PC-9 (cell line): ENCODE measurements at regions not wholly inside any gene's neighbourhood (a gene's known extent, or its start where the extent isn't known, plus 50 kb on each side); places are given as distances from the start of the nearest gene placed in this dataset.

Experiments
- BruUV-seq: library from RNA; stranded (reverse); fragments of 400-500 nt; replicated peaks from 2 replicates; lab custom pipeline; 2021; lab: Mats Ljungman, UMichigan
- CTCF ChIA-PET: fragments of 300-600 bp; sonication (Branson Sonifier 250); formaldehyde crosslinking; loops from one replicate; lab custom pipeline; 2022; ENCODE audit warnings: antibody characterized with exemption; lab: Charles Lee
- POLR2A ChIA-PET: fragments of 300-600 bp; sonication (Branson Sonifier 250); formaldehyde crosslinking; loops from one replicate; lab custom pipeline; 2022; ENCODE audit warnings: antibody characterized with exemption; ENCODE audit not compliant: unreplicated experiment; lab: Charles Lee
- DNase-seq, 2 experiments: peaks; one replicate each; pipeline versions ENCODE4 v3.0.0 to v3.0.0-alpha.2; 2015 to 2022; ENCODE audit warnings: mixed read lengths in 1 of 2
- H2AFZ ChIP-seq: fragments of 200-600 bp; sonication (generic); 2 replicates; pipeline ENCODE4 v1.8.1; 2017; ENCODE audit warnings: antibody characterized with exemption
- H3F3A ChIP-seq: fragments of 200-600 bp; sonication (generic); 2 replicates; pipeline ENCODE4 v1.8.1; 2017; ENCODE audit warnings: antibody characterized with exemption, mild to moderate bottlenecking, low read depth; ENCODE audit not compliant: insufficient read depth
- H3K27ac ChIP-seq: fragments of 200-600 bp; sonication (generic); 2 replicates; pipeline ENCODE4 v1.6.1; 2016; ENCODE audit warnings: mixed run types
- H3K27me3 ChIP-seq: fragments of 200-600 bp; sonication (generic); 2 replicates; pipeline ENCODE4 v1.6.1; 2016; ENCODE audit warnings: low read depth, mixed run types; ENCODE audit not compliant: insufficient read depth
- H3K36me3 ChIP-seq: fragments of 200-600 bp; sonication (generic); 2 replicates; pipeline ENCODE4 v1.6.1; 2016; ENCODE audit warnings: low read depth, mixed run types
- H3K4me1 ChIP-seq: fragments of 200-600 bp; sonication (generic); replicated peaks from 2 replicates; pipeline ENCODE4 v1.6.1; 2016; ENCODE audit warnings: mixed run types; ENCODE audit not compliant: insufficient read depth
- H3K4me2 ChIP-seq: fragments of 200-600 bp; sonication (generic); 2 replicates; pipeline ENCODE4 v1.6.1; 2017; ENCODE audit warnings: mixed run types
- H3K4me3 ChIP-seq: fragments of 200-600 bp; sonication (generic); 2 replicates; pipeline ENCODE4 v1.6.1; 2016; ENCODE audit warnings: mixed run types
- H3K79me2 ChIP-seq: fragments of 200-600 bp; sonication (generic); 2 replicates; pipeline ENCODE4 v1.6.1; 2017; ENCODE audit warnings: low read depth, mixed run types
- H3K9me2 ChIP-seq: fragments of 200-600 bp; sonication (generic); 2 replicates; pipeline ENCODE4 v1.8.1; 2017; ENCODE audit warnings: mild to moderate bottlenecking; ENCODE audit not compliant: insufficient read depth
- H3K9me3 ChIP-seq: fragments of 200-600 bp; sonication (generic); 2 replicates; pipeline ENCODE4 v1.8.1; 2016; ENCODE audit warnings: low read depth; ENCODE audit not compliant: insufficient read depth
- H4K20me1 ChIP-seq: fragments of 200-600 bp; sonication (generic); 2 replicates; pipeline ENCODE4 v1.8.1; 2017; ENCODE audit not compliant: insufficient read depth
- CTCF ChIP-seq: fragments of 200-600 bp; sonication (generic); conservative IDR thresholded peaks from 2 replicates; pipeline ENCODE4 v1.6.1; 2017; ENCODE audit warnings: mixed run types, antibody characterized with exemption, mild to moderate bottlenecking, moderate library complexity
- EZH2 ChIP-seq: fragments of 200-600 bp; sonication (generic); IDR thresholded peaks from 2 replicates; pipeline ENCODE4 v1.8.0; 2017; ENCODE audit warnings: antibody characterized with exemption, low read depth
- intact Hi-C: fragments of 100-400 bp; cut with micrococcal nuclease; formaldehyde crosslinking; loops from one replicate; pipeline ENCODE4 v1.10.0; 2022; ENCODE audit not compliant: unreplicated experiment

- no peaks in the 10 kb centered on the region for H3K79me2 ChIP-seq
- intact Hi-C loops, result no loop called here
- H3K27me3 ChIP-seq, result no peaks in the 10 kb centered on the region
- TF ChIP-seq EZH2 (no peak), CTCF (no peak)
- no peak overlapping the region for H3K4me2 ChIP-seq
- no TSS peak for BruUV-seq
- no peak for DNase-seq
- no peak overlapping the region for H3K4me3 ChIP-seq
- CTCF ChIA-PET, result no interaction called here
- H2AFZ ChIP-seq, result no peak overlapping the region
- H3F3A ChIP-seq, result no peaks in the 10 kb centered on the region
- H3K36me3 ChIP-seq, result no peaks in the 10 kb centered on the region
- H4K20me1 ChIP-seq, result no peaks in the 10 kb centered on the region
- H3K4me1 ChIP-seq, result peaks cover 6% of the 10 kb centered on the region
- no peaks in the 10 kb centered on the region for H3K9me3 ChIP-seq
- no peaks in the 10 kb centered on the region; the same call in 1 of the 2 replicates for H3K9me2 ChIP-seq
- H3K27ac ChIP-seq, result no peak overlapping the region
- POLR2A ChIA-PET, result no interaction called here
Measured at GRCh38 chr5:98101131-98101530, 672.3 kb upstream of the RGMB start.

- BruUV-seq, result no TSS peak
- intact Hi-C loops, result no loop called here
- no peaks in the 10 kb centered on the region for H3K4me1 ChIP-seq
- no peaks in the 10 kb centered on the region for H3K79me2 ChIP-seq
- no peak overlapping the region for H3K4me3 ChIP-seq
- H3K9me2 ChIP-seq, result no peaks in the 10 kb centered on the region; the same call in 1 of the 2 replicates
- H2AFZ ChIP-seq, result no peak overlapping the region
- H3K4me2 ChIP-seq, result no peak overlapping the region
- H3K27me3 ChIP-seq, result no peaks in the 10 kb centered on the region
- ChIA-PET CTCF (no interaction called here), POLR2A (no interaction called here)
- no peaks in the 10 kb centered on the region for H3F3A ChIP-seq
- H3K9me3 ChIP-seq, result no peaks in the 10 kb centered on the region
- H3K36me3 ChIP-seq, result no peaks in the 10 kb centered on the region
- no peak overlapping the region for H3K27ac ChIP-seq
- DNase-seq, result no peak
- no peaks in the 10 kb centered on the region for H4K20me1 ChIP-seq
- no peak for TF ChIP-seq CTCF
- no peak for TF ChIP-seq EZH2
Measured at GRCh38 chr5:98102936-98103335, 670.5 kb upstream of the RGMB start.

GRCh38 chr5:98103807-98104206 lies 669.7 kb upstream of the RGMB start:
- H3K4me2 ChIP-seq, result no peak overlapping the region
- H3F3A ChIP-seq, result no peaks in the 10 kb centered on the region
- H3K9me2 ChIP-seq, result no peaks in the 10 kb centered on the region
- no peaks in the 10 kb centered on the region for H3K9me3 ChIP-seq
- H4K20me1 ChIP-seq, result no peaks in the 10 kb centered on the region
- H3K79me2 ChIP-seq, result no peaks in the 10 kb centered on the region
- DNase-seq, result no peak
- BruUV-seq, result no TSS peak
- POLR2A ChIA-PET, result no interaction called here
- CTCF ChIA-PET, result no interaction called here
- intact Hi-C loops, result no loop called here
- H3K27me3 ChIP-seq, result no peaks in the 10 kb centered on the region
- no peak overlapping the region for H3K4me3 ChIP-seq
- no peaks in the 10 kb centered on the region for H3K36me3 ChIP-seq
- TF ChIP-seq CTCF (no peak), EZH2 (no peak)
- H2AFZ ChIP-seq, result no peak overlapping the region
- H3K4me1 ChIP-seq, result no peaks in the 10 kb centered on the region
- H3K27ac ChIP-seq, result no peak overlapping the region
